ENCODE measurements at regions not wholly inside any gene's neighbourhood (a gene's known extent, or its start where the extent isn't known, plus 50 kb on each side); places are given as distances from the start of the nearest gene placed in this dataset.

DNA sequence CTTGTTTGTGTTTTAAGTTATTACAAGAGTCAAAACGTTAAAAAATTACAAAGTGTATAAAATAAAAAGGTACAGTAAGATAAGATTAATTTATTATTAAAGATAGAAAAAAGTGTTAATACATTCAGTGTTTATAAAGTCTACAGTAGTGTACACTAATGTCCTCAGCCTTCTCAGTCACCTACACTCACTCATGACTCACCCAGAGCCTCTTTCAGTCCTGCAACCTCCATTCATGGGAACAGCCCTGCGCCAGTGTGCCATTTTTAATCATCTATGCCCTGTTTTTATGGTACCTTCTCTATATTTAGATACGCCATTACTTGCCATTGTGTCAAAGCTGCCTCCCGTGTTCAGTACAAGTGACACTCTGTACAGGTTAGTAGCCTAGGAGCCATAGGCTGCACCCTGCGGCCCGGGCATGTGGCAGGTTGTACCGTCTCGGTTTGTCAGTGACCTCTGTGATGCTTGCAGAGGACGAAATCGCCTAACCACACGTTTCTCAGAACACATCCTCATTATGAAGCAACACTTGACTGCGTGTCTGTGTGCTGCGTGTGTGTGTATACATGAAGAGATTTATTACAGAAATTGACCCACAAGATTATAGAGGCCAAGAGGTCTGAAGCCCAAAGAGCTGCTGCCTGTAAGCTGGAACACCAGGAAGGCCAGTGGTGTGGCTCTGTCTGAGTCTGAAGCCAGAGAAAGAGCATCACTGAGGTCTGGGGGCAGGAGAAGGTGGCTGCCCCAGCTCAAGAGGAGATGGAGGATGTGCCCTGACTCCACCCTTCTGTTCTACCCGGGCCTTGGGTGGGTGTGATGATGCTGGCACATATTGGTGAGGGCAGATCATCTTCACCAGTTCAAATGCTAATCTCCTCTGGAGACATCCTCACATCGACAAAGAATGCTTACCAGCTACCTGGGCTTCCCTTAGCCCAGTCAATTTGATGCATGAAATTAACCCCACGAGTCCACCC, 116.6 kb upstream of the C14orf180 start:
- TF ChIP-seq, protein P1, sequence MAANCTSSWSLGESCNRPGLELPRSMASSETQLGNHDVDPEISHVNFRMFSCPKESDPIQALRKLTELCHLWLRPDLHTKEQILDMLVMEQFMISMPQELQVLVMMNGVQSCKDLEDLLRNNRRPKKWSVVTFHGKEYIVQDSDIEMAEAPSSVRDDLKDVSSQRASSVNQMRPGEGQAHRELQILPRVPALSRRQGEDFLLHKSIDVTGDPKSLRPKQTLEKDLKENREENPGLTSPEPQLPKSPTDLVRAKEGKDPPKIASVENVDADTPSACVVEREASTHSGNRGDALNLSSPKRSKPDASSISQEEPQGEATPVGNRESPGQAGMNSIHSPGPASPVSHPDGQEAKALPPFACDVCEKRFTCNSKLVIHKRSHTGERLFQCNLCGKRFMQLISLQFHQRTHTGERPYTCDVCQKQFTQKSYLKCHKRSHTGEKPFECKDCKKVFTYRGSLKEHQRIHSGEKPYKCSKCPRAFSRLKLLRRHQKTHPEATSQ (tag by site-specific recombination; IDR thresholded peaks at IDR 0.05) = no peak
- TF ChIP-seq ZBTB20 (tag by site-specific recombination; IDR thresholded peaks at IDR 0.05) (no peak), KLF16 (tag by site-specific recombination; IDR thresholded peaks at IDR 0.05) (no peak), ZNF274 (IDR thresholded peaks at IDR 0.05; ENCODE audit: low read length) (no peak), ZNF274 (tag by site-specific recombination; IDR thresholded peaks at IDR 0.05; ENCODE audit: borderline replicate concordance) (no peak), SP2 (tag by site-specific recombination; IDR thresholded peaks at IDR 0.05) (no peak), HOXC10 (CRISPR knock-in tag; IDR thresholded peaks at IDR 0.05) (no peak), RBAK (tag by site-specific recombination; IDR thresholded peaks at IDR 0.05) (no peak), ZNF324 (tag by site-specific recombination; IDR thresholded peaks at IDR 0.05) (no peak), YY1 (tag by site-specific recombination; IDR thresholded peaks at IDR 0.05) (no peak)
- TF ChIP-seq, protein P2, sequence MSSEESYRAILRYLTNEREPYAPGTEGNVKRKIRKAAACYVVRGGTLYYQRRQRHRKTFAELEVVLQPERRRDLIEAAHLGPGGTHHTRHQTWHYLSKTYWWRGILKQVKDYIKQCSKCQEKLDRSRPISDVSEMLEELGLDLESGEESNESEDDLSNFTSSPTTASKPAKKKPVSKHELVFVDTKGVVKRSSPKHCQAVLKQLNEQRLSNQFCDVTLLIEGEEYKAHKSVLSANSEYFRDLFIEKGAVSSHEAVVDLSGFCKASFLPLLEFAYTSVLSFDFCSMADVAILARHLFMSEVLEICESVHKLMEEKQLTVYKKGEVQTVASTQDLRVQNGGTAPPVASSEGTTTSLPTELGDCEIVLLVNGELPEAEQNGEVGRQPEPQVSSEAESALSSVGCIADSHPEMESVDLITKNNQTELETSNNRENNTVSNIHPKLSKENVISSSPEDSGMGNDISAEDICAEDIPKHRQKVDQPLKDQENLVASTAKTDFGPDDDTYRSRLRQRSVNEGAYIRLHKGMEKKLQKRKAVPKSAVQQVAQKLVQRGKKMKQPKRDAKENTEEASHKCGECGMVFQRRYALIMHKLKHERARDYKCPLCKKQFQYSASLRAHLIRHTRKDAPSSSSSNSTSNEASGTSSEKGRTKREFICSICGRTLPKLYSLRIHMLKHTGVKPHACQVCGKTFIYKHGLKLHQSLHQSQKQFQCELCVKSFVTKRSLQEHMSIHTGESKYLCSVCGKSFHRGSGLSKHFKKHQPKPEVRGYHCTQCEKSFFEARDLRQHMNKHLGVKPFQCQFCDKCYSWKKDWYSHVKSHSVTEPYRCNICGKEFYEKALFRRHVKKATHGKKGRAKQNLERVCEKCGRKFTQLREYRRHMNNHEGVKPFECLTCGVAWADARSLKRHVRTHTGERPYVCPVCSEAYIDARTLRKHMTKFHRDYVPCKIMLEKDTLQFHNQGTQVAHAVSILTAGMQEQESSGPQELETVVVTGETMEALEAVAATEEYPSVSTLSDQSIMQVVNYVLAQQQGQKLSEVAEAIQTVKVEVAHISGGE (tag by site-specific recombination; conservative IDR thresholded peaks at IDR 0.05; ENCODE audit: low read depth) = no peak
- TF ChIP-seq, protein P3, sequence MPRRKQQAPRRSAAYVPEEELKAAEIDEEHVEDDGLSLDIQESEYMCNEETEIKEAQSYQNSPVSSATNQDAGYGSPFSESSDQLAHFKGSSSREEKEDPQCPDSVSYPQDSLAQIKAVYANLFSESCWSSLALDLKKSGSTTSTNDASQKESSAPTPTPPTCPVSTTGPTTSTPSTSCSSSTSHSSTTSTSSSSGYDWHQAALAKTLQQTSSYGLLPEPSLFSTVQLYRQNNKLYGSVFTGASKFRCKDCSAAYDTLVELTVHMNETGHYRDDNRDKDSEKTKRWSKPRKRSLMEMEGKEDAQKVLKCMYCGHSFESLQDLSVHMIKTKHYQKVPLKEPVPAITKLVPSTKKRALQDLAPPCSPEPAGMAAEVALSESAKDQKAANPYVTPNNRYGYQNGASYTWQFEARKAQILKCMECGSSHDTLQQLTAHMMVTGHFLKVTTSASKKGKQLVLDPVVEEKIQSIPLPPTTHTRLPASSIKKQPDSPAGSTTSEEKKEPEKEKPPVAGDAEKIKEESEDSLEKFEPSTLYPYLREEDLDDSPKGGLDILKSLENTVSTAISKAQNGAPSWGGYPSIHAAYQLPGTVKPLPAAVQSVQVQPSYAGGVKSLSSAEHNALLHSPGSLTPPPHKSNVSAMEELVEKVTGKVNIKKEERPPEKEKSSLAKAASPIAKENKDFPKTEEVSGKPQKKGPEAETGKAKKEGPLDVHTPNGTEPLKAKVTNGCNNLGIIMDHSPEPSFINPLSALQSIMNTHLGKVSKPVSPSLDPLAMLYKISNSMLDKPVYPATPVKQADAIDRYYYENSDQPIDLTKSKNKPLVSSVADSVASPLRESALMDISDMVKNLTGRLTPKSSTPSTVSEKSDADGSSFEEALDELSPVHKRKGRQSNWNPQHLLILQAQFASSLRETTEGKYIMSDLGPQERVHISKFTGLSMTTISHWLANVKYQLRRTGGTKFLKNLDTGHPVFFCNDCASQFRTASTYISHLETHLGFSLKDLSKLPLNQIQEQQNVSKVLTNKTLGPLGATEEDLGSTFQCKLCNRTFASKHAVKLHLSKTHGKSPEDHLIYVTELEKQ (tag by site-specific recombination; IDR thresholded peaks at IDR 0.05; ENCODE audit: borderline replicate concordance) = no peak
- TF ChIP-seq, protein P4, sequence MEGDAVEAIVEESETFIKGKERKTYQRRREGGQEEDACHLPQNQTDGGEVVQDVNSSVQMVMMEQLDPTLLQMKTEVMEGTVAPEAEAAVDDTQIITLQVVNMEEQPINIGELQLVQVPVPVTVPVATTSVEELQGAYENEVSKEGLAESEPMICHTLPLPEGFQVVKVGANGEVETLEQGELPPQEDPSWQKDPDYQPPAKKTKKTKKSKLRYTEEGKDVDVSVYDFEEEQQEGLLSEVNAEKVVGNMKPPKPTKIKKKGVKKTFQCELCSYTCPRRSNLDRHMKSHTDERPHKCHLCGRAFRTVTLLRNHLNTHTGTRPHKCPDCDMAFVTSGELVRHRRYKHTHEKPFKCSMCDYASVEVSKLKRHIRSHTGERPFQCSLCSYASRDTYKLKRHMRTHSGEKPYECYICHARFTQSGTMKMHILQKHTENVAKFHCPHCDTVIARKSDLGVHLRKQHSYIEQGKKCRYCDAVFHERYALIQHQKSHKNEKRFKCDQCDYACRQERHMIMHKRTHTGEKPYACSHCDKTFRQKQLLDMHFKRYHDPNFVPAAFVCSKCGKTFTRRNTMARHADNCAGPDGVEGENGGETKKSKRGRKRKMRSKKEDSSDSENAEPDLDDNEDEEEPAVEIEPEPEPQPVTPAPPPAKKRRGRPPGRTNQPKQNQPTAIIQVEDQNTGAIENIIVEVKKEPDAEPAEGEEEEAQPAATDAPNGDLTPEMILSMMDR (tag by site-specific recombination; IDR thresholded peaks at IDR 0.05) = no peak
- TF ChIP-seq, protein P5, sequence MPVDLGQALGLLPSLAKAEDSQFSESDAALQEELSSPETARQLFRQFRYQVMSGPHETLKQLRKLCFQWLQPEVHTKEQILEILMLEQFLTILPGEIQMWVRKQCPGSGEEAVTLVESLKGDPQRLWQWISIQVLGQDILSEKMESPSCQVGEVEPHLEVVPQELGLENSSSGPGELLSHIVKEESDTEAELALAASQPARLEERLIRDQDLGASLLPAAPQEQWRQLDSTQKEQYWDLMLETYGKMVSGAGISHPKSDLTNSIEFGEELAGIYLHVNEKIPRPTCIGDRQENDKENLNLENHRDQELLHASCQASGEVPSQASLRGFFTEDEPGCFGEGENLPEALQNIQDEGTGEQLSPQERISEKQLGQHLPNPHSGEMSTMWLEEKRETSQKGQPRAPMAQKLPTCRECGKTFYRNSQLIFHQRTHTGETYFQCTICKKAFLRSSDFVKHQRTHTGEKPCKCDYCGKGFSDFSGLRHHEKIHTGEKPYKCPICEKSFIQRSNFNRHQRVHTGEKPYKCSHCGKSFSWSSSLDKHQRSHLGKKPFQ (tag by site-specific recombination; IDR thresholded peaks at IDR 0.05) = no peak

Measured in HEK293 (cell line).